Stomach (tissue), 4 donors: ENCODE measurements at regions not wholly inside any gene's neighbourhood (a gene's known extent, or its start where the extent isn't known, plus 50 kb on each side); places are given as distances from the start of the nearest gene placed in this dataset.

Experiments
- EP300 ChIP-seq: sonication (generic); formaldehyde crosslinking; IDR thresholded peaks from one replicate; pipeline ENCODE4 v1.6.1; 2017; ENCODE audit warnings: antibody characterized with exemption
- TF ChIP-seq, protein P1 (sequence below), 7 experiments: fragments of 450-650 bp in 4 of 7; fragments of 200-600 bp in 3 of 7; sonication (generic) in 3 of 7; IDR thresholded peaks; one replicate each; pipeline ENCODE4 v1.5.1; 2016 to 2019; ENCODE audit warnings: antibody characterized with exemption in 7 of 7, control low read depth in 2 of 7, mild to moderate bottlenecking in 1 of 7

DNA sequence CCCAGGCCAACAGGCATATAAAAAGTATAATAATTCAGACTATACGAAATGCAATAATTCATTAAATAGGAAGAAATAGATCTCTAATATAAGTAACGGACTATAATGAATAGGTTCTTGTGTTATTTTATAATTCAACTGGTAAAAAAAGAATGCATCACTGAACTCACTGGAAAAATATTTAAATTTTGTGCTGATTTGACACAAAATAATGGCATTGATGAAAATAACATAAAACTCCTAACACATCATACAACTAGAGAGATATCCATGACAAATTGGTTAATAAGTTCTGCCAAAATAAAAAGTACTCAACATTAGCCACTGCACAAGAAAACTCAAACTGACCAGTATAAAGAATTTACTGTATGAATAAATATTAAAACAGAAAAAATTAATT, 57.1 kb upstream of the RAB4A start:
- TF ChIP-seq, protein P1, sequence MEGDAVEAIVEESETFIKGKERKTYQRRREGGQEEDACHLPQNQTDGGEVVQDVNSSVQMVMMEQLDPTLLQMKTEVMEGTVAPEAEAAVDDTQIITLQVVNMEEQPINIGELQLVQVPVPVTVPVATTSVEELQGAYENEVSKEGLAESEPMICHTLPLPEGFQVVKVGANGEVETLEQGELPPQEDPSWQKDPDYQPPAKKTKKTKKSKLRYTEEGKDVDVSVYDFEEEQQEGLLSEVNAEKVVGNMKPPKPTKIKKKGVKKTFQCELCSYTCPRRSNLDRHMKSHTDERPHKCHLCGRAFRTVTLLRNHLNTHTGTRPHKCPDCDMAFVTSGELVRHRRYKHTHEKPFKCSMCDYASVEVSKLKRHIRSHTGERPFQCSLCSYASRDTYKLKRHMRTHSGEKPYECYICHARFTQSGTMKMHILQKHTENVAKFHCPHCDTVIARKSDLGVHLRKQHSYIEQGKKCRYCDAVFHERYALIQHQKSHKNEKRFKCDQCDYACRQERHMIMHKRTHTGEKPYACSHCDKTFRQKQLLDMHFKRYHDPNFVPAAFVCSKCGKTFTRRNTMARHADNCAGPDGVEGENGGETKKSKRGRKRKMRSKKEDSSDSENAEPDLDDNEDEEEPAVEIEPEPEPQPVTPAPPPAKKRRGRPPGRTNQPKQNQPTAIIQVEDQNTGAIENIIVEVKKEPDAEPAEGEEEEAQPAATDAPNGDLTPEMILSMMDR (IDR thresholded peaks at IDR 0.05) = no peak
- no peak for TF ChIP-seq EP300
